GM19239 (cell line): ENCODE measurements at regions not wholly inside any gene's neighbourhood (a gene's known extent, or its start where the extent isn't known, plus 50 kb on each side); places are given as distances from the start of the nearest gene placed in this dataset.

ENCODE experiments used
- DNase-seq: peaks from one replicate; pipeline ENCODE4 v3.0.0; 2011; ENCODE audit warnings: low spot score; ENCODE audit not compliant: insufficient read length
- FAIRE-seq: peaks from 2 replicates; lab custom pipeline; 2011; peaks lifted over from hg19 to GRCh38; lab: Jason Lieb, UNC

DNA sequence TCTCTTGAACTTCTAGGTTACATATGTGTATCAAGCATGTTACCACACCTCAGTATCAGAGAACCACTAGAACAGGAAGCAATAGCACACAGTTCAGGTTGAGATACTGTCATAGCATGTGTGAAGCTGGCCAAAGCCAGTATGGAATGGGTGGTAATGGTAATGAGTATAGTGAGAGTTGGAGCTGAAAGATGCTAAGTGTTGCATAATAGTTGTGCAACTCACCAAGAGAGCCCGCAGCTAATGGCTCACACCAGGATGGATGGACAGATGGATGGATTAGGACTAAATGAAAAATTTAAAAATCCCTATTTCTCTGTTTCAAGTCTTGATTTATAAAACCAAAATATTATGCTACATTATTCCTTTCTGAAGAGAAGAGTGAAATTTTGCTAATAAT, 53.4 kb upstream of the KCNN2 start:
- DNase-seq (no peak), FAIRE-seq (no peak)

- DNase-seq (no peak), FAIRE-seq (no peak)
These were observed 51.2 kb upstream of the KCNN2 start for GRCh38 chr5:114310666-114311065.

- FAIRE-seq (no peak), DNase-seq (no peak)
These were observed 50.6 kb upstream of the KCNN2 start for GRCh38 chr5:114311281-114311680.

DNA sequence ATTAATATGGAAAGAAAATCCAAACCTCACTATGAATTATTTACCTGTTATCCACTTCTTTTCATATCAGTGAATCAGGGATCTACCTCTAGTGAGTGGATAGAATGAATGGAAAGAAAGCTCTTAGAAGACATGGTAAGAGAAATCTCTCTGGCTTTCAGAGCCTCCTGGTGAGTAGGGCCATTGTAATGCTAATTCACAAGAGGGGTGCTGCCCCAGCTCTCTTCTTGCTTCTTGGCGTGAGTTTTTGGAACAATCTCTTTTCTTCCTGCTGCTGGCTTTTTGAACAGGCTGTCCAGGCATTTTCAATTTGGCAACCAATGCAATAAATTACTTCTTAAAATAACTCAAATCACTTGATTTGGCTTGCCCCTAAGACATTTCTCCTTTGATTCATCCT, 49.9 kb upstream of the KCNN2 start:
- DNase-seq = no peak
- no peak for FAIRE-seq
